A673 (cell line): ENCODE measurements at regions not wholly inside any gene's neighbourhood (a gene's known extent, or its start where the extent isn't known, plus 50 kb on each side); places are given as distances from the start of the nearest gene placed in this dataset.

Experiments used
- BruUV-seq: library from RNA; stranded (reverse); fragments of 400-500 nt; replicated peaks from 2 replicates; lab custom pipeline; 2021; lab: Mats Ljungman, UMichigan
- CTCF ChIA-PET: fragments of 300-600 bp; sonication (Branson Sonifier 250); formaldehyde crosslinking; loops from one replicate; lab custom pipeline; 2022; ENCODE audit warnings: antibody characterized with exemption; lab: Charles Lee
- POLR2A ChIA-PET: fragments of 300-600 bp; sonication (Branson Sonifier 250); formaldehyde crosslinking; loops from one replicate; lab custom pipeline; 2022; ENCODE audit warnings: antibody characterized with exemption; ENCODE audit not compliant: low non-redundant PET; lab: Charles Lee
- DNase-seq: peaks from one replicate; pipeline ENCODE4 v3.0.0-alpha.2; 2015; ENCODE audit warnings: low spot score
- H3K27ac ChIP-seq: fragments of 200-600 bp; sonication (generic); 2 replicates; pipeline ENCODE4 v1.5.1; 2016; ENCODE audit warnings: mixed run types, low read depth, mild to moderate bottlenecking, mixed read lengths, antibody characterized with exemption, low read length; ENCODE audit not compliant: poor library complexity, severe bottlenecking
- H3K27me3 ChIP-seq: fragments of 200-600 bp; sonication (generic); replicated peaks from 2 replicates; pipeline ENCODE4 v1.6.1; 2017; ENCODE audit warnings: mixed run types, low read depth, mild to moderate bottlenecking, mixed read lengths, antibody characterized with exemption, low read length; ENCODE audit not compliant: insufficient read depth, poor library complexity
- H3K36me3 ChIP-seq: fragments of 200-600 bp; sonication (generic); 2 replicates; pipeline ENCODE4 v1.6.1; 2016; ENCODE audit warnings: mixed run types, mild to moderate bottlenecking, mixed read lengths, antibody characterized with exemption, low read length; ENCODE audit not compliant: insufficient read depth, poor library complexity, severe bottlenecking
- H3K4me1 ChIP-seq: fragments of 200-600 bp; sonication (generic); 2 replicates; pipeline ENCODE4 v1.6.1; 2017; ENCODE audit warnings: mixed run types, mild to moderate bottlenecking, mixed read lengths, antibody characterized with exemption, low read length; ENCODE audit not compliant: insufficient read depth, poor library complexity, severe bottlenecking
- H3K4me3 ChIP-seq: fragments of 200-600 bp; sonication (generic); 2 replicates; pipeline ENCODE4 v1.5.1; 2016; ENCODE audit warnings: low read depth, mixed run types, mild to moderate bottlenecking, mixed read lengths, low read length; ENCODE audit not compliant: poor library complexity, severe bottlenecking
- H3K9me3 ChIP-seq: fragments of 200-600 bp; sonication (generic); 2 replicates; pipeline ENCODE4 v1.6.1; 2016; ENCODE audit warnings: mixed run types, low read depth, mild to moderate bottlenecking, mixed read lengths, antibody characterized with exemption, low read length; ENCODE audit not compliant: poor library complexity, severe bottlenecking
- EZH2 ChIP-seq: fragments of 200-600 bp; sonication (generic); IDR thresholded peaks from 2 replicates; pipeline ENCODE4 v1.6.1; 2017; ENCODE audit warnings: borderline replicate concordance, low read depth, mild to moderate bottlenecking, mixed read lengths, antibody characterized with exemption, low read length; ENCODE audit not compliant: poor library complexity, severe bottlenecking
- intact Hi-C: fragments of 100-400 bp; cut with micrococcal nuclease; formaldehyde crosslinking; loops from one replicate; pipeline ENCODE4 v1.10.0; 2022; ENCODE audit not compliant: unreplicated experiment
- TF ChIP-seq, protein P1 (sequence below): fragments of 300-800, 200-600 bp; sonication (generic); conservative IDR thresholded peaks from 2 replicates; pipeline ENCODE4 v1.5.1; 2017; ENCODE audit warnings: low read depth, mild to moderate bottlenecking, antibody characterized with exemption, low read length, moderate library complexity, mixed read lengths

DNA sequence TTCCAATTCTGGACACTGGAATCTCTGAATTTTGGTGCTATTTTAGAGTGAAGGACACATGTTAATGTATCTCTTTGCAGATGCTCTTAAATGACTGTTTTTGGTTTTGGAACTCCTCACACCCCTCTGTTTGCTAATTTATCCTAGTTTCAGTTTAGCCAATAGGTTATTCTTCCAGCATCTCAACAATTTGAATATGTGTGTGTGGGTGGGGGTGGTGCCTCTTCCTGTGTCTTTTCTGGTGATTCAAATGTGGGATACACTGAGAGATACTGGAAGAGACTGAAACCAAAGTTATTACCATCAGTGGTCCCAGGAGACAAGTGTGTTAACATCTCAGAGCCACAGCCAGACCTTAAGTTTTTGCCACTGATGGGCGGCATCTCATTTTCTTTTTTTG lies 1317.4 kb upstream of the TMEM132C start:
- TF ChIP-seq EZH2 = no peak
- TF ChIP-seq, protein P1, sequence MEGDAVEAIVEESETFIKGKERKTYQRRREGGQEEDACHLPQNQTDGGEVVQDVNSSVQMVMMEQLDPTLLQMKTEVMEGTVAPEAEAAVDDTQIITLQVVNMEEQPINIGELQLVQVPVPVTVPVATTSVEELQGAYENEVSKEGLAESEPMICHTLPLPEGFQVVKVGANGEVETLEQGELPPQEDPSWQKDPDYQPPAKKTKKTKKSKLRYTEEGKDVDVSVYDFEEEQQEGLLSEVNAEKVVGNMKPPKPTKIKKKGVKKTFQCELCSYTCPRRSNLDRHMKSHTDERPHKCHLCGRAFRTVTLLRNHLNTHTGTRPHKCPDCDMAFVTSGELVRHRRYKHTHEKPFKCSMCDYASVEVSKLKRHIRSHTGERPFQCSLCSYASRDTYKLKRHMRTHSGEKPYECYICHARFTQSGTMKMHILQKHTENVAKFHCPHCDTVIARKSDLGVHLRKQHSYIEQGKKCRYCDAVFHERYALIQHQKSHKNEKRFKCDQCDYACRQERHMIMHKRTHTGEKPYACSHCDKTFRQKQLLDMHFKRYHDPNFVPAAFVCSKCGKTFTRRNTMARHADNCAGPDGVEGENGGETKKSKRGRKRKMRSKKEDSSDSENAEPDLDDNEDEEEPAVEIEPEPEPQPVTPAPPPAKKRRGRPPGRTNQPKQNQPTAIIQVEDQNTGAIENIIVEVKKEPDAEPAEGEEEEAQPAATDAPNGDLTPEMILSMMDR = no peak
- ChIA-PET CTCF (no interaction called here), POLR2A (no interaction called here)
- no peaks in the 10 kb centered on the region for H3K4me1 ChIP-seq
- H3K4me3 ChIP-seq = no peak overlapping the region
- H3K9me3 ChIP-seq = no peaks in the 10 kb centered on the region
- no peaks in the 10 kb centered on the region for H3K27me3 ChIP-seq
- intact Hi-C loops = no loop called here
- DNase-seq = no peak
- H3K27ac ChIP-seq = no peak overlapping the region
- BruUV-seq = no TSS peak
- no peaks in the 10 kb centered on the region for H3K36me3 ChIP-seq

DNA sequence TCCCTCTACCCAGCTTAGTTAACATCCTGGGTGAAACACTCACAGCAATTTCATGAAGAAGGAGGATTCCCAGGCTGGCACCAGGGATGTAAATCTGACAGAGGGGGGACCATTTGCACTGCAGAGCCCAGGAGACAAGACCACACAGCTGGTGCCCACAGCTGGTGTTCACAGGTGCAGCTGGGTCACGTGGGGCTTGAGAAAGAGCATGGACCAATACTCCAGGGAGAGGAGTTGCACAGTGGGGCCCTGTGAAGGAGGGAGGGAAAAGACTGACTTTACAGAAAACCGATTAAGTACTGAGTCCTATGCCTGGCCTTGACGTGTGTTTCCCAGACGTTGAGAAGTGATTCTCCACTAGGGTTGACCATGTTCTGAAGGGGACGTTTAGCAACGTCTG lies 1316.7 kb upstream of the TMEM132C start:
- Histone ChIP-seq H3K36me3 (no peaks in the 10 kb centered on the region), H3K27me3 (no peaks in the 10 kb centered on the region), H3K27ac (no peak overlapping the region), H3K4me3 (no peak overlapping the region), H3K9me3 (no peaks in the 10 kb centered on the region), H3K4me1 (no peaks in the 10 kb centered on the region)
- ChIA-PET CTCF (no interaction called here), POLR2A (no interaction called here)
- TF ChIP-seq EZH2 = no peak
- TF ChIP-seq, protein P1 = no peak
- BruUV-seq = no TSS peak
- DNase-seq = no peak
- intact Hi-C loops = no loop called here

DNA sequence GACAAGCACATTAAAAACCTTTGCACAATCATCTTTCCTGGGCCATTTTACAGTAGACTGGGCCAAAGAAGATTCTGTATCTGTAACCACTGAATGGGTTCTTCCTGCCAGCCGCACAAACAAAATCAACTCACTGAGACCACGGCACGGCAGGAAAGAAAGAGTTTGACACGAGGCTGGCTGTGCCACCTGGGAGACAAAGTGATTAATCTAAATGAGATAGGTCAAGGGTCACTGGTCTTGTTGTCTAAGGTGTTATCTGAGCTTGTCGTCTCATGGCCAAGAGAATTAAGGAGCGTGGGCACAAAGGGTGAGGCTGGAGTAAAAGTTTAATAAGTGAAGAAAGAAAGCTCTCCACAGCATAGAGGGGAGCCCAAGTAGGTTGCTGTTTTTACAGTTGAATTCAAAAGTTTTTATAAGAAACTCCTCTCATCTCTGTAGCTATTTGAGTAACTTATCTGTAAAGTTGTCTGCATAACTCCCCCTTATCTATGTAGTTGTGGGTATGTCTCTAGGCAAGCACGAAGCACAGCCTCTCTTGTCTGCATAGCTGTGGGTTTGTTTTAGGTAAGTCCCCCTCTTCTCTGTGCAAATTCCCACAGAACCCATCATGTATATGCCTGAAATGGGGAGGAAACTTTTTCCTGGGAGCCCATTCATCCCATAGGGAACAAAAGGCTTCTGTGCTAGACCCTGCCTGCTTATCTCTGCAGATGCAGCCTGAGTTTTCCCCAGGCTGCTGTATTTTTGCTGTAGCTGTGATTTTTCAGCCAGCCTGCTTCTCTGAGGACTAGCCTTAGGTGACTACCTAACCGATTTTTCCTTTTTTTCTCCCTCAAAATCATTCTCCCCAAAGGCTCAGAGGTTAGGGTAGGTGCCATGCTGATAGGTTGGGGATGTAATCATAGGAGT lies 1314.6 kb upstream of the TMEM132C start:
- Histone ChIP-seq H3K27me3 (no peaks in the 10 kb centered on the region), H3K36me3 (no peaks in the 10 kb centered on the region), H3K4me3 (no peak overlapping the region), H3K4me1 (no peaks in the 10 kb centered on the region), H3K27ac (no peak overlapping the region), H3K9me3 (no peaks in the 10 kb centered on the region)
- intact Hi-C loops = no loop called here
- POLR2A ChIA-PET = no interaction called here
- CTCF ChIA-PET = no interaction called here
- BruUV-seq = no TSS peak
- TF ChIP-seq, protein P1 = no peak
- no peak for TF ChIP-seq EZH2
- no peak for DNase-seq
